ENCODE measurements at regions not wholly inside any gene's neighbourhood (a gene's known extent, or its start where the extent isn't known, plus 50 kb on each side); places are given as distances from the start of the nearest gene placed in this dataset.

DNA sequence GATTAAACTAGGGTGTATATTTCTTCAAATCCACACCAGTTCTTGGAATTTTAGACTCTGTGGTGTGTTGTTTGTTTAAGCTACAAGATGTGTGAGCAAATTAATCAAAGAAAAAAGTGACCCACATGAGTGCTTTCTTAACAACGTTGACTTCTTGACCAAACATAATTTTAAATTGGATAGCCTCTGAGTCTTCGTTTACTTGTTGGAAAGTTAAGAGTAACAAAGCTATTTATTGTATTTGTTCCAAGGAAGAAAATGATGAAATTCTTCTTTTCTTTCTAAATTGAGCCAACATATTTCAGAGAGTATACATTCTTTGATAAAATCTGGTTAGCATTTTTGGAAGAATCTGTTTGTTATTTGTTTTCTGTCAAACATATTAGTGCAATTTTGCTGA is 99.9 kb upstream of the IGSF10 start:
- Histone ChIP-seq H3K27me3 (ENCODE audit: control insufficient read depth, insufficient read depth, low read length) (no peaks in the 10 kb centered on the region), H3K27ac (ENCODE audit: low read depth, low read length) (no peak overlapping the region), H3K9me3 (ENCODE audit: control insufficient read depth, insufficient read depth, low read length) (no peaks in the 10 kb centered on the region), H3K4me3 (ENCODE audit: low read depth, low read length) (no peak overlapping the region)
- ChIA-PET POLR2A (interaction anchor here (0.6 kb wide), 1 partner anchor 15 kb away, joined by 5 read pairs; no protein-coding TSS in a partner anchor), CTCF (no interaction called here)
- TF ChIP-seq, protein P1, sequence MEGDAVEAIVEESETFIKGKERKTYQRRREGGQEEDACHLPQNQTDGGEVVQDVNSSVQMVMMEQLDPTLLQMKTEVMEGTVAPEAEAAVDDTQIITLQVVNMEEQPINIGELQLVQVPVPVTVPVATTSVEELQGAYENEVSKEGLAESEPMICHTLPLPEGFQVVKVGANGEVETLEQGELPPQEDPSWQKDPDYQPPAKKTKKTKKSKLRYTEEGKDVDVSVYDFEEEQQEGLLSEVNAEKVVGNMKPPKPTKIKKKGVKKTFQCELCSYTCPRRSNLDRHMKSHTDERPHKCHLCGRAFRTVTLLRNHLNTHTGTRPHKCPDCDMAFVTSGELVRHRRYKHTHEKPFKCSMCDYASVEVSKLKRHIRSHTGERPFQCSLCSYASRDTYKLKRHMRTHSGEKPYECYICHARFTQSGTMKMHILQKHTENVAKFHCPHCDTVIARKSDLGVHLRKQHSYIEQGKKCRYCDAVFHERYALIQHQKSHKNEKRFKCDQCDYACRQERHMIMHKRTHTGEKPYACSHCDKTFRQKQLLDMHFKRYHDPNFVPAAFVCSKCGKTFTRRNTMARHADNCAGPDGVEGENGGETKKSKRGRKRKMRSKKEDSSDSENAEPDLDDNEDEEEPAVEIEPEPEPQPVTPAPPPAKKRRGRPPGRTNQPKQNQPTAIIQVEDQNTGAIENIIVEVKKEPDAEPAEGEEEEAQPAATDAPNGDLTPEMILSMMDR (IDR thresholded peaks at IDR 0.05; ENCODE audit: low read depth, low read length) = no peak
- DNase-seq (ENCODE audit: low read depth, low spot score) = no peak

DNA sequence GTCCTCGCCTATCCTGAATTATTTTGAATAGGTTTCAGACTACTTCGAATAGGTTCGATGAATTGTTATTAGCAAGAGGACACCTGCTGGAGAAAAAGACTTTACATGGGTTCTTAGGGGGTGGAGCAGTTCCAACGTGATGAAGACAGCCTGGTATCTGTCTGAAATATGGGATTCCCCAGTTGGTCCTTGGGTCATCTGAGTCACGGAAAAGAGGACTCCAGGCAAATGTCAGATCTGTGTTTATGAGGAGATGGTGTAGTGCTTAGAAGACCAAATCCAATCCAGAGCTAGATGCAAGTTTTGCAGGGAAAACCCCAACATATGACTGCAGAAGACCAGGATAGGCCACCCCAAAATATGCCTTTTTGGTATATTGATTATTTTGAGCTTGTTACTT is 98.9 kb upstream of the IGSF10 start:
- TF ChIP-seq, protein P1 (IDR thresholded peaks at IDR 0.05; ENCODE audit: low read depth, low read length) = no peak
- Histone ChIP-seq H3K4me3 (ENCODE audit: low read depth, low read length) (no peak overlapping the region), H3K27ac (ENCODE audit: low read depth, low read length) (no peak overlapping the region), H3K9me3 (ENCODE audit: control insufficient read depth, insufficient read depth, low read length) (no peaks in the 10 kb centered on the region), H3K27me3 (ENCODE audit: control insufficient read depth, insufficient read depth, low read length) (no peaks in the 10 kb centered on the region)
- DNase-seq (ENCODE audit: low read depth, low spot score) = no peak
- POLR2A ChIA-PET = no interaction called here
- CTCF ChIA-PET = no interaction called here

DNA sequence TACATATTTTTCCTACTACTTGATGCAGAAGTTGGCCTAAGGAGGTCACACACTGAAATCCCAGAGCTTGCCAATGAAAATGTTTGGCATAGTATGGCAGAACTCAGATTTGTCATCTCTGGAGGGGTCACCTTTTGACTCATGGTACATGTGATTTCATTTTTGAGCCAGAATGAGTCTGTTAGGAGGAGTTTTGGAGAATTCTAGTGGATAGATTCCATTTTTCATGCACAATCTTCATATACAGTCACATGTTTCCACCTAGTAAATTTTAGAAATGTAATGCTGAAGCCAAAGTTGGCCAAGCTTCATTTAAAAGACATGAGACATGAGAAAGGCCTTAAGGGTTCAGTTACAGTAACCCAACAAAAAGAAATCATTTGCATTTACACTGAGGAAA is 97.8 kb upstream of the IGSF10 start:
- no peaks in the 10 kb centered on the region for H3K9me3 ChIP-seq (ENCODE audit: control insufficient read depth, insufficient read depth, low read length)
- TF ChIP-seq, protein P1 (IDR thresholded peaks at IDR 0.05; ENCODE audit: low read depth, low read length) = no peak
- no peak for DNase-seq (ENCODE audit: low read depth, low spot score)
- no peak overlapping the region for H3K27ac ChIP-seq (ENCODE audit: low read depth, low read length)
- ChIA-PET POLR2A (no interaction called here), CTCF (interaction anchor here (1.9 kb wide), 1 partner anchor 90 kb away, joined by 5 read pairs; no protein-coding TSS in a partner anchor)
- no peaks in the 10 kb centered on the region for H3K27me3 ChIP-seq (ENCODE audit: control insufficient read depth, insufficient read depth, low read length)
- H3K4me3 ChIP-seq (ENCODE audit: low read depth, low read length) = no peak overlapping the region

DNA sequence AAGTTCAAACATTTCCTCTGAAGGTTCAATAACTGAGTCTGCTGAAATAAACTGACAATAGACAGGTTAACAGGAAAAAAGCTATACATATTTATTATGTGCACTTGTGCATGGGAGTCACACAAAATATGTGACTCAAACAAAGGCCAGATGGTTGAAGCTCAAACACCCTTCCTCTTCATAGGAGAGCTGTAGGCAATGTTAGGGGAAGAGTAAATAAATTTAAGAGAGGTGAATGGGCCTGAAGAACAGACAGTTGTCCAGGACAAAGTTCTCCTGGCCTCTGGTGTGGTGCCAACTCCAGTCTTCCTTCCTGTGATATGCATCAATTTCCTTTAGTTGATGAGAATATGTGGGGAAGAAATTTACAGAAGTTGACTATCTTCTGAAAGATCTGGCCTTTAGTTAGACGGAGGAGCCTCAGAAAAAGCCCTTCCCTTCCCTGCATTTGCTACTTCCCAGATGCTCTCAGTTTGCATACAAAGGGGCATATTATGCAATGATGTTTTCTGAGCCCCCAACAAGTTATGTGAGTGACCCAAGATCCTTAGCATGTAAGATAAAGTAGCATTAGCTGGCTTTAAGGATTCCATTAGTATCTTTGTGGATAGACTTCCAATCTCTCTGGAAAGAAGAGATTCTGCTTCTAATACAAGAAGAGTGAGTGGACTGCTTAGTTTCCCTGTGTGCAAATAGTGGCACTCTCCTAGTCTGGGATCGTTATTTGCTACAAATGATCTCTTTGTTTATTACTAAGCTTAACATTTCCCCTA is 96.4 kb upstream of the IGSF10 start:
- Histone ChIP-seq H3K27ac (ENCODE audit: low read depth, low read length) (no peak overlapping the region), H3K9me3 (ENCODE audit: control insufficient read depth, insufficient read depth, low read length) (no peaks in the 10 kb centered on the region), H3K27me3 (ENCODE audit: control insufficient read depth, insufficient read depth, low read length) (no peaks in the 10 kb centered on the region), H3K4me3 (ENCODE audit: low read depth, low read length) (no peak overlapping the region)
- TF ChIP-seq, protein P1 (IDR thresholded peaks at IDR 0.05; ENCODE audit: low read depth, low read length) = no peak
- DNase-seq (ENCODE audit: low read depth, low spot score) = no peak
- POLR2A ChIA-PET = no interaction called here
- CTCF ChIA-PET = interaction anchor here (1.9 kb wide), 1 partner anchor 89 kb away, joined by 5 read pairs; no protein-coding TSS in a partner anchor

DNA sequence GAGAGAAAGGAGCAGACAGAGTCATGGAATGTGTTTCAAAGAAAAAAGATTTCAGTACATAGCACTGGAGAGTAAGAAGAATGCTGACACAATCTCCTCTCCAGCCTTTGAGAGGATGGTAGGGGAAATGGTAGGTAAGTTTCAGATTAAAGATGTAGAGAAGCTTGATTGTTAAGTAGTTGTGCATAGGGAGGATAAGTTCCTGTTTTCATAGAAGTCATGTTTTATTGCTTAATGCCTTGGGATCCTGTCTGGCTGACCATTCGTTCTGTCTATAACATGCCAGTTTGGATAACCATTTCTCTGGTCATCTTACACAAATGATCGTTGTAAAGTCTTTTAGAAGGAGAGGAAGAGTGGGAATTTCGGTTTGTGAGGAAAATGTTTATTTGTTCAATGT is 95.7 kb upstream of the IGSF10 start:
- Histone ChIP-seq H3K9me3 (ENCODE audit: control insufficient read depth, insufficient read depth, low read length) (no peaks in the 10 kb centered on the region), H3K27ac (ENCODE audit: low read depth, low read length) (no peak overlapping the region), H3K27me3 (ENCODE audit: control insufficient read depth, insufficient read depth, low read length) (no peaks in the 10 kb centered on the region), H3K4me3 (ENCODE audit: low read depth, low read length) (no peak overlapping the region)
- no peak for DNase-seq (ENCODE audit: low read depth, low spot score)
- CTCF ChIA-PET = interaction anchor here (0.8 kb wide), 1 partner anchor 88 kb away, joined by 3 read pairs; no protein-coding TSS in a partner anchor
- TF ChIP-seq, protein P1 (IDR thresholded peaks at IDR 0.05; ENCODE audit: low read depth, low read length) = no peak
- POLR2A ChIA-PET = no interaction called here

Measured in AG04450 (cell line).